ENCODE measurements at regions not wholly inside any gene's neighbourhood (a gene's known extent, or its start where the extent isn't known, plus 50 kb on each side); places are given as distances from the start of the nearest gene placed in this dataset.

DNA sequence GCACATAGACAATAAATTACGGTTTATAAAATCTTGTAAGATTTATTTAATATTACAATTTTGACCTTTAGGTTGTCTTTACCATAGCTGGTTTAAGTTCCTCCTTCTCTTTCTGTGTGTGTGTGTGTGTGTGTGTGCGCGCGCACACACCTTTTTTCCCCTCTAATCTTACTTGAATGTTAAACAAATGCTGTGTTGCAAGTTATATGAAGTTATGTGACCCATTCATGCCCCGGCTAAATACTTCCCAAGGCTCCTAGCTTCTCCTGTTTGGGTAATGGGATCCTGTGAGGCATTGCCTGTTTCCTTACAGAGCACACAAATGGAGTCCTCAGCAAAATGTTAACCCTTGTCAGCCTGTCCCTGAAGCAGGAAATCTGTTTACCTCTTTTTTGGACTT is 125.6 kb upstream of the ZNF608 start:
- H3K4me1 ChIP-seq (ENCODE audit: control insufficient read depth, insufficient read depth, low read length), result peaks cover 7% of the 10 kb centered on the region

DNA sequence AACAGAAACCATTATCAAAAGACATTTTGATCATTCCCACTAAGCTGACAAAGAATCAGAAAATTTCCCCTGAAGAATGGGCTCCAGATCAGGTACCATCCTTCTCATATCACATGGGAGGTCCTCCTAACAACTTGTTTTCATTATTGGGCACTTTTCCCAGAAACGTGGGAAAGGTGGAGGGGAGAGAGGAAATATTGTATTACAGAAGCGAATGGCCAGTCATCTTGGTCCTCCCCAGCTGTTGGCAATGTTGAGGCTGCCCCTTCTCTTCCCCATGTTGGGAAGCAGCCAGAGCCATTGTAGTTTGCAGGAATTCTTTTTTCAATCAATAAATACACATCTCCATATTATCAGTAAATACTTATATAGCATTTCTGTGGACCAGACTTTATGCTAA is 126.2 kb upstream of the ZNF608 start:
- H3K36me3 ChIP-seq (ENCODE audit: control insufficient read depth, insufficient read depth, low read length), result no peaks in the 10 kb centered on the region
- H3K27me3 ChIP-seq (ENCODE audit: control insufficient read depth, insufficient read depth, low read length), result no peaks in the 10 kb centered on the region
- peaks cover 10% of the 10 kb centered on the region for H3K4me1 ChIP-seq (ENCODE audit: control insufficient read depth, insufficient read depth, low read length)
- H3K9me3 ChIP-seq (ENCODE audit: control insufficient read depth, low read depth, low read length), result no peaks in the 10 kb centered on the region
- no CpG with 5 or more reads among the region's 2 CpGs for WGBS (ENCODE audit: insufficient coverage, low lambda C conversion rate)
- H3K4me3 ChIP-seq (ENCODE audit: low read length), result no peak overlapping the region
- no peak overlapping the region for H3K27ac ChIP-seq (ENCODE audit: low read length)
- DNase-seq, result no peak

More for the DNA sequence above, 125.6 kb upstream of the ZNF608 start:
- Histone ChIP-seq H3K27ac (ENCODE audit: low read length) (no peak overlapping the region), H3K27me3 (ENCODE audit: control insufficient read depth, insufficient read depth, low read length) (no peaks in the 10 kb centered on the region), H3K36me3 (ENCODE audit: control insufficient read depth, insufficient read depth, low read length) (no peaks in the 10 kb centered on the region), H3K9me3 (ENCODE audit: control insufficient read depth, low read depth, low read length) (no peaks in the 10 kb centered on the region), H3K4me3 (ENCODE audit: low read length) (no peak overlapping the region)
- no CpG with 5 or more reads among the region's 5 CpGs for WGBS (ENCODE audit: insufficient coverage, low lambda C conversion rate)
- DNase-seq, result no peak

DNA sequence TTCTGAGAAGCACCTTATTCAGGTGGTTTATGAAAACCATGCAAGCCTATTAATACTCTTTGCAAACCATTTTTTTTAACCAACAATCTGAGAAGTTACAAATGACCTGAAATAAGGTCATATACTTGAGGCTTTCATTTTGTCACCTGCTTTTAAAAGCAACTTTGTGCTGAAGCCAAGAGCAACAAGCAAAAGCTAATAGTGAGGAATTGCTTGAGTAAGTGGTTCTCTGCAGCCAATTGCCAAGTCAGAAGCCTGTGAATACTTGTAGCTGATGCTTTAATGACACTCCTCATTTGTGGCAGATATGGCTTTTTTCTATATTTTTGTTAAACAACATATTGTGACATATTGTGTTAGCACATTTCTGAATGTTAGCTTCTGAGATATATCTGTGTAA is 126.7 kb upstream of the ZNF608 start:
- DNase-seq, result no peak
- no peaks in the 10 kb centered on the region for H3K36me3 ChIP-seq (ENCODE audit: control insufficient read depth, insufficient read depth, low read length)
- H3K27ac ChIP-seq (ENCODE audit: low read length), result no peak overlapping the region
- H3K27me3 ChIP-seq (ENCODE audit: control insufficient read depth, insufficient read depth, low read length), result no peaks in the 10 kb centered on the region
- H3K4me3 ChIP-seq (ENCODE audit: low read length), result no peak overlapping the region
- H3K4me1 ChIP-seq (ENCODE audit: control insufficient read depth, insufficient read depth, low read length), result peaks cover 10% of the 10 kb centered on the region
- no peaks in the 10 kb centered on the region for H3K9me3 ChIP-seq (ENCODE audit: control insufficient read depth, low read depth, low read length)

DNA sequence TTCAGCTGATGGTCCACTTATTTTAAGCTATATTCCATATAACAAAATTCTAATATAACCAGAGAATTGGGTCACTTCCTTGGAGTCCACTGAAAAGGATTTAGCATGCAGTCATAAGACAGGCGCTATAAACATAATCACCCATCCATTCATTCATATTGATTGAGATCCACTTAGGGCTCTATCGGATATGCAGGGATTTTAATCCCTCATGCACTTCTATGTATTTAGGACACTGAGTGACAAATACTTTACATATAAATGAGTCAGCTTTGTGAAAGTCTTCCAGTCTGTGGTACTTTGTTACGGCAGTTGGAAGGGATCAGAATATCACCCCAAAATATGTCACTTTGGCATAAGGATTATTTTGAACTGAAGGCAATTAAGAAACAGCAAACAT is 127.3 kb upstream of the ZNF608 start:
- H3K36me3 ChIP-seq (ENCODE audit: control insufficient read depth, insufficient read depth, low read length), result no peaks in the 10 kb centered on the region
- DNase-seq, result no peak
- no peak overlapping the region for H3K4me3 ChIP-seq (ENCODE audit: low read length)
- WGBS (ENCODE audit: insufficient coverage, low lambda C conversion rate), result no CpG with 5 or more reads among the region's 3 CpGs
- no peak overlapping the region for H3K27ac ChIP-seq (ENCODE audit: low read length)
- no peaks in the 10 kb centered on the region for H3K9me3 ChIP-seq (ENCODE audit: control insufficient read depth, low read depth, low read length)
- peaks cover 10% of the 10 kb centered on the region for H3K4me1 ChIP-seq (ENCODE audit: control insufficient read depth, insufficient read depth, low read length)
- no peaks in the 10 kb centered on the region for H3K27me3 ChIP-seq (ENCODE audit: control insufficient read depth, insufficient read depth, low read length)

DNA sequence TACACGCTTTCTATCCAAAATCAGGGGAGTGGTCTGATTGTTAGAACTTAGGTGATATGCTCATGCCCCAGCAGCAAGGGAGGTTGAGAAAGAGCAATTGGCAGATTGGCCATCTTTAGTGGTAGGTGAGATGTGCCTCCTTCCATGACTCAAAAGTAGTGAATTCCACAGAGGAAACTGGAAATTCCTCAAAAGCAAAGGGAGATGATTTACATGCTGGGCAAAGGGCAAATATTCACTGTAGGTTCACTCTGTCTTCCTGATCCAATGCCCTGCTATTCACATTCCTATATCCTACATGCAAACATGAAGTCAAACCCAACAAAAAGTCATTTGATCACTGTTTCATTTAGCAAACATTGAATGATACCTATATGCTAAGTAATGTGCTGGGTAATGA is 130.1 kb upstream of the ZNF608 start:
- peak; percentile 16 to 57 for DNase-seq
- Histone ChIP-seq H3K27ac (ENCODE audit: low read length) (peak overlapping the region; percentile 37), H3K36me3 (ENCODE audit: control insufficient read depth, insufficient read depth, low read length) (no peaks in the 10 kb centered on the region), H3K4me1 (ENCODE audit: control insufficient read depth, insufficient read depth, low read length) (peaks cover 19% of the 10 kb centered on the region), H3K27me3 (ENCODE audit: control insufficient read depth, insufficient read depth, low read length) (no peaks in the 10 kb centered on the region), H3K4me3 (ENCODE audit: low read length) (no peak overlapping the region), H3K9me3 (ENCODE audit: control insufficient read depth, low read depth, low read length) (no peaks in the 10 kb centered on the region)
- WGBS (ENCODE audit: insufficient coverage, low lambda C conversion rate), result no CpG with 5 or more reads among the region's 1 CpG

DNA sequence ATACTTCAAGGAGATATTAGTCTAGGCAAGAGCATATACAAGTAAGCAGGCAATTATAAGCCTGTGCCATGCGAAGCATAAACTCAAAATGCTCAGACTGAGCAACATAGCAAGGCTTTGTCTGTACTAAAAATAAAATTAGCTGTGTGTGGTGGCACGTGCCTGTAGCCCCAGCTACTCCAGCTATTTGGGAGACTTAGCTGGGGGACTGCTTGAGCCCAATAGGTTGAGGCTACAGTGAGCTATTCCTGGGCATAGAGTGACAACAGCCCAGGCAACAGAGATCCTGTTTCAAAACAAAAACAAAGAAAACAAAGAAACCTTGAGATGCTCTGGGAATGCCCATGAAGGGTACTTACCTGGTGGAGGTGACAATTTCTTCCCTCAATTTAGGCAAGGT is 130.5 kb upstream of the ZNF608 start:
- peaks cover 20% of the 10 kb centered on the region for H3K4me1 ChIP-seq (ENCODE audit: control insufficient read depth, insufficient read depth, low read length)
- DNase-seq, result no peak
- no peak overlapping the region for H3K4me3 ChIP-seq (ENCODE audit: low read length)
- WGBS (ENCODE audit: insufficient coverage, low lambda C conversion rate), result no CpG with 5 or more reads among the region's 2 CpGs
- no peaks in the 10 kb centered on the region for H3K27me3 ChIP-seq (ENCODE audit: control insufficient read depth, insufficient read depth, low read length)
- peak overlapping the region; percentile 37 for H3K27ac ChIP-seq (ENCODE audit: low read length)
- H3K9me3 ChIP-seq (ENCODE audit: control insufficient read depth, low read depth, low read length), result no peaks in the 10 kb centered on the region
- H3K36me3 ChIP-seq (ENCODE audit: control insufficient read depth, insufficient read depth, low read length), result no peaks in the 10 kb centered on the region

DNA sequence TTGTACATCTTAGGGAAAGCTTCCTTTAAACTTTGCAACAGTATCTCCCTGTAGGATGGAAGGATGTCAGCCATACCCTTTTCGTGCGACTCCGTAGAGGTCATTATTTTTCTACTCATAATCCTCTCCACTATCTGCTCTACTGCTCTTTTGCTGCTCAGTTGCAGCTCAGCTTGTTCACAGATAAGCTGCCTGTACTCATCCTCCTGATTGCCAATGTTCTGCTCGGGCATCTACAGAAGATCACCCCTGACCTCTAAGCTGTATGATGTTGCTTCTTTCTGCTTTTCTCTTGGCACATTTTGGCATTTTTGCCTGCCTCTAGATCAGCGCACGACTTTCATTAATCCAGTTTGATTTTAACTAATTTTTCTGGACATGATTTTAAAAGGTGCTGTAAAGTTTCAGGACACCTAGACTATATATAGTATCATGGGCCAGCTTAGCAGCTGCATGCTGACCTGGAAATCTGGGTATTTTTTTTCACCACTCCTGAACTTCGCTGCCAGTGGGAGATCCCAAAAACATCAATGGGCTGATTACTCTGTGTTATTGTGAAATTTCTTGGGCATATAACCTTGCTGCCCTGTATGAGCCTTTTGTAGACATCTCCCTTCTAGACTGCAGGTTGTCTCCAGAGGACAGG is 131.2 kb upstream of the ZNF608 start:
- 100% methylated on average over 3 of the region's 7 CpGs for WGBS (ENCODE audit: insufficient coverage, low lambda C conversion rate)

DNA sequence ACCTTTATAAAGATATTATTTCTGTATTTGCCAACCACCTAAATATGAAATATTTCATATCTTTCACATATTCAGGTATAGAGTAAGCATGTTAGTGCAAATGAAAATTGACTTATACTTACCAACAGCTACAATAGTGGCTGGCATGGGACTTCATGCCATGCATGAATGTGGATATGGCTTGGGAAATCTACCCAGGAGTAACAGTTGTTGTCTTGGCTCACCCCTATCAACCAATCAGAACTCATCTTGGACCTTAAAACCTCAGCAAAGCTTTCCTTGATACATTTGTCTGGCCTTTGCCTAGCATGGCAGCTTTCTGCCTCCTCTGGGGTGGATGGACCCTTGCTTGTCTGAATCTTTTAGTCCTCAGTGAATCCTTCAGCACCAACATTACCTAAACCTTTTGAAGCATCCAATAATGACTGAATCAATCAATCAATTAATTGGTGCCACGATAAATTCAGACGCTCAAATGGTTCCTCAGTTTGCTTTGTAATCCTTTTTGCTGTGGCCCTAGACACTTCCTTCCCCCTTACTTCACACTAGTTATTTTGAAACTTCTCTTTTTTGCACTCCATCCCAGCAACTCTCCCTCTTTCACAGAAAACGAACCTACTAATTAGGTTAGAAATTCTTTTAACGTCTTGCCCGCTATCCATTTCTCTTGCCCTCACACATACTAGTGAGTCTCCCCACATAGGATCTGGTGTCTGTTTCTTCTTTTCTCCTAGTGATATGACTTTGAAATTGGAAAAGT is 132.3 kb upstream of the ZNF608 start:
- H3K9me3 ChIP-seq (ENCODE audit: control insufficient read depth, low read depth, low read length), result no peaks in the 10 kb centered on the region
- DNase-seq, result no peak
- no peak overlapping the region for H3K4me3 ChIP-seq (ENCODE audit: low read length)
- H3K36me3 ChIP-seq (ENCODE audit: control insufficient read depth, insufficient read depth, low read length), result no peaks in the 10 kb centered on the region
- H3K27ac ChIP-seq (ENCODE audit: low read length), result no peak overlapping the region
- 96% methylated on average over 4 of the region's 5 CpGs for WGBS (ENCODE audit: insufficient coverage, low lambda C conversion rate)
- peaks cover 24% of the 10 kb centered on the region for H3K4me1 ChIP-seq (ENCODE audit: control insufficient read depth, insufficient read depth, low read length)
- no peaks in the 10 kb centered on the region for H3K27me3 ChIP-seq (ENCODE audit: control insufficient read depth, insufficient read depth, low read length)

More for the DNA sequence above, 131.2 kb upstream of the ZNF608 start:
- peaks cover 20% of the 10 kb centered on the region for H3K4me1 ChIP-seq (ENCODE audit: control insufficient read depth, insufficient read depth, low read length)
- H3K27ac ChIP-seq (ENCODE audit: low read length), result no peak overlapping the region
- no peaks in the 10 kb centered on the region for H3K9me3 ChIP-seq (ENCODE audit: control insufficient read depth, low read depth, low read length)
- H3K27me3 ChIP-seq (ENCODE audit: control insufficient read depth, insufficient read depth, low read length), result no peaks in the 10 kb centered on the region
- DNase-seq, result no peak
- no peaks in the 10 kb centered on the region for H3K36me3 ChIP-seq (ENCODE audit: control insufficient read depth, insufficient read depth, low read length)
- H3K4me3 ChIP-seq (ENCODE audit: low read length), result no peak overlapping the region

- no peaks in the 10 kb centered on the region for H3K36me3 ChIP-seq (ENCODE audit: control insufficient read depth, insufficient read depth, low read length)
- WGBS (ENCODE audit: insufficient coverage, low lambda C conversion rate), result 95% methylated on average over 3 of the region's 10 CpGs
- peak; percentile 22 to 45 for DNase-seq
- no peak overlapping the region for H3K27ac ChIP-seq (ENCODE audit: low read length)
- H3K27me3 ChIP-seq (ENCODE audit: control insufficient read depth, insufficient read depth, low read length), result no peaks in the 10 kb centered on the region
- no peaks in the 10 kb centered on the region for H3K9me3 ChIP-seq (ENCODE audit: control insufficient read depth, low read depth, low read length)
- H3K4me1 ChIP-seq (ENCODE audit: control insufficient read depth, insufficient read depth, low read length), result peaks cover 25% of the 10 kb centered on the region
- no peak overlapping the region for H3K4me3 ChIP-seq (ENCODE audit: low read length)
These were observed 134.7 kb upstream of the ZNF608 start for GRCh38 chr5:124880903-124881697.

DNA sequence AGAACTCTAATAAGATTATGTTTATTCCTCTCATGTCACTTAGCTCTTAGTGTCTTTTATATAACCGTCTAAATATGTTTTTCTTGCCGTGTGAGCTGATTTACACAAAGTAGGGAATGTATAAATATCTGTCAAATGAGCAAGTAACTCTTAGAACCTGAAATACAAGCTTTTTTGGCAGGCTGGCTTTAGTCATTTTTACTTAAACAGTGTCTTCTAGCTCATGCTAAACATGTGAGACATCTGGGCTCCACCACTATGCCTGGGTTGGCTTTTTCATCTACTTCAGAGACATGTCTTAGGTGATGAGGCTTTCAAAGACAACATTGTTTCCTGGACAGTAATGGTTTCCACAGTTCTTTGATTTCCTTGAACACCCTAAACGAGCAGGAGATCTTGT is 137.2 kb upstream of the ZNF608 start:
- no peak overlapping the region for H3K27ac ChIP-seq (ENCODE audit: low read length)

More for the DNA sequence above, 137.2 kb upstream of the ZNF608 start:
- 63% methylated on average over 3 of the region's 3 CpGs for WGBS (ENCODE audit: insufficient coverage, low lambda C conversion rate)
- H3K4me3 ChIP-seq (ENCODE audit: low read length), result no peak overlapping the region
- H3K36me3 ChIP-seq (ENCODE audit: control insufficient read depth, insufficient read depth, low read length), result no peaks in the 10 kb centered on the region
- peak in 1 of 2 donors; percentile 22 for DNase-seq
- H3K9me3 ChIP-seq (ENCODE audit: control insufficient read depth, low read depth, low read length), result no peaks in the 10 kb centered on the region
- H3K4me1 ChIP-seq (ENCODE audit: control insufficient read depth, insufficient read depth, low read length), result peaks cover 24% of the 10 kb centered on the region
- H3K27me3 ChIP-seq (ENCODE audit: control insufficient read depth, insufficient read depth, low read length), result no peaks in the 10 kb centered on the region
